Endothelial cell of umbilical vein (primary cell): ENCODE measurements at regions not wholly inside any gene's neighbourhood (a gene's known extent, or its start where the extent isn't known, plus 50 kb on each side); places are given as distances from the start of the nearest gene placed in this dataset.

Source experiments
- MYC ChIP-seq: IDR thresholded peaks from one replicate; pipeline ENCODE4 v1.6.1; 2011; ENCODE audit warnings: mild to moderate bottlenecking, low read depth, low read length
- POLR2A ChIP-seq: IDR thresholded peaks from 2 replicates; pipeline ENCODE4 v1.6.1; 2012; ENCODE audit warnings: low read depth, mild to moderate bottlenecking, control low read depth, low read length
- TF ChIP-seq, protein P1 (sequence below), 2 donors: IDR thresholded peaks; 1 replicate in 1 of 2; 2 replicates in 1 of 2; pipeline ENCODE4 v1.5.1; 2011; ENCODE audit warnings: low read length in 2 of 2, mild to moderate bottlenecking in 2 of 2, moderate library complexity in 2 of 2, control low read depth in 1 of 2, inconsistent platforms in 1 of 2, low read depth in 1 of 2; ENCODE audit not compliant: insufficient read depth in 1 of 2; ENCODE audit errors: extremely low read depth in 1 of 2

DNA sequence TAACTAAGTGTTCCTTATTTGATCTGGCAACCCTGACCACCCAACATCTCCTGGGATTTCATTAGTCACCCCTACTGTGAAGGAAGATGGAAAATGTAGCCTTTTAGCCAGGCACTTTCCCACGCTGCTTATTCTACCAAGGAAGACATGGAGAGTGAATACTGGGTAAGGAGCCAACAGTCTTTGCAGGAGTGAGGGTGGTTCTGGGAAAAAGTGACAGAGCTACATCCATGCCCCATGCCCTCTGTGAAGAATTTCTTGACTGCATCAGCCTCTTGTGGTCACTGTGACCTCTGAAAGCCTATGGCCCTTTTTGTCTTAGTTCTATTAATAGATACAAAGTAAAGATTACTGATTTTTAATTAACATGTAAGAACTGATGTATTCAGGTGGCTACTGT, 196.0 kb upstream of the EEA1 start:
- TF ChIP-seq MYC (no peak), POLR2A (no peak)
- TF ChIP-seq, protein P1, sequence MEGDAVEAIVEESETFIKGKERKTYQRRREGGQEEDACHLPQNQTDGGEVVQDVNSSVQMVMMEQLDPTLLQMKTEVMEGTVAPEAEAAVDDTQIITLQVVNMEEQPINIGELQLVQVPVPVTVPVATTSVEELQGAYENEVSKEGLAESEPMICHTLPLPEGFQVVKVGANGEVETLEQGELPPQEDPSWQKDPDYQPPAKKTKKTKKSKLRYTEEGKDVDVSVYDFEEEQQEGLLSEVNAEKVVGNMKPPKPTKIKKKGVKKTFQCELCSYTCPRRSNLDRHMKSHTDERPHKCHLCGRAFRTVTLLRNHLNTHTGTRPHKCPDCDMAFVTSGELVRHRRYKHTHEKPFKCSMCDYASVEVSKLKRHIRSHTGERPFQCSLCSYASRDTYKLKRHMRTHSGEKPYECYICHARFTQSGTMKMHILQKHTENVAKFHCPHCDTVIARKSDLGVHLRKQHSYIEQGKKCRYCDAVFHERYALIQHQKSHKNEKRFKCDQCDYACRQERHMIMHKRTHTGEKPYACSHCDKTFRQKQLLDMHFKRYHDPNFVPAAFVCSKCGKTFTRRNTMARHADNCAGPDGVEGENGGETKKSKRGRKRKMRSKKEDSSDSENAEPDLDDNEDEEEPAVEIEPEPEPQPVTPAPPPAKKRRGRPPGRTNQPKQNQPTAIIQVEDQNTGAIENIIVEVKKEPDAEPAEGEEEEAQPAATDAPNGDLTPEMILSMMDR (IDR thresholded peaks at IDR 0.05; ENCODE audit: extremely low read depth in 1 of 2, insufficient read depth in 1 of 2, low read depth in 1 of 2, low read length in 2 of 2), result no peak
